ENCODE measurements at regions not wholly inside any gene's neighbourhood (a gene's known extent, or its start where the extent isn't known, plus 50 kb on each side); places are given as distances from the start of the nearest gene placed in this dataset.
A peak's percentile ranks its signal among the peaks of the same experiment; 100 is the strongest.
"Not testable (repeated sequence)": the region's sequence is repeated elsewhere in the genome, so short reads cannot be mapped to it uniquely, and the experiment has no call there.

- no peak overlapping the region for H3K27ac Mint-ChIP-seq
- peaks cover 12% of the 10 kb centered on the region for H3K27me3 Mint-ChIP-seq
- ATAC-seq: no peak
- no peak overlapping the region for H3K4me3 Mint-ChIP-seq
- H3K9me3 Mint-ChIP-seq: no peaks in the 10 kb centered on the region
- no peak for DNase-seq
- H3K4me1 Mint-ChIP-seq: no peaks in the 10 kb centered on the region
These were observed 94.4 kb upstream of the CPHXL start for GRCh38 chr16:75820672-75821071.

- H3K27me3 Mint-ChIP-seq: peaks cover 12% of the 10 kb centered on the region
- no peak for DNase-seq
- no peaks in the 10 kb centered on the region for H3K4me1 Mint-ChIP-seq
- no peak overlapping the region for H3K4me3 Mint-ChIP-seq
- no peak overlapping the region for H3K27ac Mint-ChIP-seq
- no peak for ATAC-seq
- no peaks in the 10 kb centered on the region for H3K9me3 Mint-ChIP-seq
These were observed 94.8 kb upstream of the CPHXL start for GRCh38 chr16:75821117-75821516.

- not testable (repeated sequence) for H3K4me1 Mint-ChIP-seq, H3K4me3 Mint-ChIP-seq, H3K27ac Mint-ChIP-seq, H3K27me3 Mint-ChIP-seq, DNase-seq, ATAC-seq
- H3K9me3 Mint-ChIP-seq: peaks cover 0 to 18% of the 10 kb centered on the region in 2 donors
These were observed 99.5 kb upstream of the CPHXL start for GRCh38 chr16:75825750-75826149.

DNA sequence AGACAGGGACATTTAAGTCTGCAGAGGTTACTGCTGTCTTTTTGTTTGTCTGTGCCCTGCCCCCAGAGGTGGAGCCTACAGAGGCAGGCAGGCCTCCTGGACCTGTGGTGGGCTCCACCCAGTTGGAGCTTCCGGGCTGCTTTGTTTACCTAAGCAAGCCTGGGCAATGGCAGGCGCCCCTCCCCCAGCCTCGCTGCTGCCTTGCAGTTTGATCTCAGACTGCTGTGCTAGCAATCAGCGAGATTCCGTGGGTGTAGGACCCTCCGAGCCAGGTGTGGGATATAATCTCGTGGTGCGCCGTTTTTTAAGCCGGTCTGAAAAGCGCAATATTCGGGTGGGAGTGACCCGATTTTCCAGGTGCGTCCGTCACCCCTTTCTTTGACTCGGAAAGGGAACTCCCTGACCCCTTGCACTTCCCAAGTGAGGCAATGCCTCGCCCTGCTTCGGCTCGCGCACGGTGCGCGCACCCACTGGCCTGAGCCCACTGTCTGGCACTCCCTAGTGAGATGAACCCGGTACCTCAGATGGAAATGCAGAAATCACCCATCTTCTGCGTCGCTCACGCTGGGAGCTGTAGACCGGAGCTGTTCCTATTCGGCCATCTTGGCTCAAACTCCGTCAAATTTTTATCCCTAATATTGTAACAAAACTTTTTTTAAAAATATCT lies 101.2 kb upstream of the CPHXL start:
- H3K27me3 Mint-ChIP-seq, H3K4me1 Mint-ChIP-seq, DNase-seq, H3K27ac Mint-ChIP-seq, ATAC-seq, H3K4me3 Mint-ChIP-seq: not testable (repeated sequence)
- peaks cover 3 to 26% of the 10 kb centered on the region in 2 donors for H3K9me3 Mint-ChIP-seq

- not testable (repeated sequence) for H3K27ac Mint-ChIP-seq, H3K4me3 Mint-ChIP-seq, DNase-seq, H3K4me1 Mint-ChIP-seq, ATAC-seq
- H3K9me3 Mint-ChIP-seq: peaks cover 16 to 47% of the 10 kb centered on the region in 2 donors
- peaks cover 19% of the 10 kb centered on the region for H3K27me3 Mint-ChIP-seq
These were observed 107.1 kb upstream of the CPHXL start for GRCh38 chr16:75833385-75833784.

DNA sequence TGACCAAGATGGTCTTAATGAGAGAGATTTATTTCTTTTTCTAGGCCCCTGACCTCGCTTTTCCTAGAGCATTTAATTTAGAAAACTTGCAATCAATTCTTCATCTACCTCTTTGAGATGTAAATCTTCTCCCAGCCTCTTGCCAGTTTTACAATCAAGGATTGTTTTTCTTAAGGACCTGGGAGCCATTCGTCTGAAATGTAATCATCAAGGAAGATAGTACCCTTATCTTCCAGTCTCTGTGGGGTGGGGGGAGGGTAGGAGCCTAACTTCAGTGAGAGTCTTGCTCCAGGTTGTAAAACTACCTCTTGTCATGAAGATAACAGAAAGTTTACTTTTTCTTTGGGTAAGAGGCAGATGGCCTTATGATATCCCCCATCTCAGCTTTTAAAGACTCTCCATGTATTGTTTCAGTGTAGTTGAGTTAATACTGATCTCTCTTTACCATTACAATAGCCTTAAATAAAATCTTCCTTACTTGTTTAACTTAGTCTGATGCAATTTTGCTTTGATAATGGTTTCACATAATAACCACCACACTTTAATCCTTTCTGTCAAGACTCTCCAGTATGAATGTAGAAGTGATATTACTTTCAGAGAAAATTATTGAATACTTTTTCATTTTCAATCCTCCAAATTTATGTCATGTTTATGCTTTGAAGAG lies 110.2 kb upstream of the CPHXL start:
- DNase-seq (no peak), ATAC-seq (no peak)
- no peak overlapping the region for H3K4me3 Mint-ChIP-seq
- H3K4me1 Mint-ChIP-seq: no peaks in the 10 kb centered on the region
- peaks cover 19% of the 10 kb centered on the region for H3K27me3 Mint-ChIP-seq
- peaks cover 16 to 23% of the 10 kb centered on the region in 2 donors for H3K9me3 Mint-ChIP-seq
- no peak overlapping the region for H3K27ac Mint-ChIP-seq

GRCh38 chr16:75837264-75837663 lies 111.0 kb upstream of the CPHXL start:
- Mint-ChIP-seq H3K4me3 (no peak overlapping the region), H3K27ac (no peak overlapping the region), H3K27me3 (peaks cover 19% of the 10 kb centered on the region), H3K9me3 (peaks cover 13 to 23% of the 10 kb centered on the region in 2 donors), H3K4me1 (no peaks in the 10 kb centered on the region)
- ATAC-seq (no peak), DNase-seq (no peak)

GRCh38 chr16:75837681-75838080 lies 111.4 kb upstream of the CPHXL start:
- peaks cover 19% of the 10 kb centered on the region for H3K27me3 Mint-ChIP-seq
- no peak overlapping the region for H3K27ac Mint-ChIP-seq
- no peaks in the 10 kb centered on the region for H3K4me1 Mint-ChIP-seq
- no peak overlapping the region for H3K4me3 Mint-ChIP-seq
- ATAC-seq (no peak), DNase-seq (no peak)
- peaks cover 13 to 20% of the 10 kb centered on the region in 2 donors for H3K9me3 Mint-ChIP-seq

GRCh38 chr16:75841517-75841916 lies 115.2 kb upstream of the CPHXL start:
- ATAC-seq (no peak), DNase-seq (no peak)
- H3K27ac Mint-ChIP-seq: no peak overlapping the region
- H3K27me3 Mint-ChIP-seq: no peaks in the 10 kb centered on the region
- H3K9me3 Mint-ChIP-seq: no peaks in the 10 kb centered on the region
- H3K4me1 Mint-ChIP-seq: no peaks in the 10 kb centered on the region
- H3K4me3 Mint-ChIP-seq: no peak overlapping the region

GRCh38 chr16:75847172-75847571 lies 120.9 kb upstream of the CPHXL start:
- no peaks in the 10 kb centered on the region for H3K9me3 Mint-ChIP-seq
- H3K4me1 Mint-ChIP-seq: no peaks in the 10 kb centered on the region
- peak overlapping the region in 1 of 2 donors; percentile 44 for H3K27ac Mint-ChIP-seq
- DNase-seq (no peak), ATAC-seq (no peak)
- H3K4me3 Mint-ChIP-seq: no peak overlapping the region
- peaks cover 6% of the 10 kb centered on the region for H3K27me3 Mint-ChIP-seq

DNA sequence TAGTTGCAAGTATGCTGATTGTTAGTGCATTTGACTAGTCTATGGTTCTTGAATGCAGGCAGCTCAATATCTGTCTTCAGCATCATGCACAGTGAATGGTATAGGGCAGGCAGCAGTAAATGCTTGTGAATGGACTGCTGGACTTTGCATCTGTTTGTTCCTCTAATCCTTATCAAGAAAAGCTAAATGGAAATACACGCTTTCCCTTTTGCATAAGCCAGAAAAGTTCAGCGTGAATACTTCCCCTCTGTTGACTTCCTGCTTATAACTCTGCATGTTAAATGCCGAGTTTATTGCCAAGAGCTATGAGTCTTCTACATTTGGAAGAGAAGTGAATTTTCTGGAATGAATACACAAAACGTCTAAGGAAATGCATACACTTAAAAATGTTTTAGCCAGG lies 127.9 kb upstream of the CPHXL start:
- Mint-ChIP-seq H3K4me1 (no peaks in the 10 kb centered on the region), H3K9me3 (no peaks in the 10 kb centered on the region), H3K27me3 (peaks cover 6% of the 10 kb centered on the region), H3K4me3 (no peak overlapping the region), H3K27ac (no peak overlapping the region)
- no peak for DNase-seq
- ATAC-seq: no peak

DNA sequence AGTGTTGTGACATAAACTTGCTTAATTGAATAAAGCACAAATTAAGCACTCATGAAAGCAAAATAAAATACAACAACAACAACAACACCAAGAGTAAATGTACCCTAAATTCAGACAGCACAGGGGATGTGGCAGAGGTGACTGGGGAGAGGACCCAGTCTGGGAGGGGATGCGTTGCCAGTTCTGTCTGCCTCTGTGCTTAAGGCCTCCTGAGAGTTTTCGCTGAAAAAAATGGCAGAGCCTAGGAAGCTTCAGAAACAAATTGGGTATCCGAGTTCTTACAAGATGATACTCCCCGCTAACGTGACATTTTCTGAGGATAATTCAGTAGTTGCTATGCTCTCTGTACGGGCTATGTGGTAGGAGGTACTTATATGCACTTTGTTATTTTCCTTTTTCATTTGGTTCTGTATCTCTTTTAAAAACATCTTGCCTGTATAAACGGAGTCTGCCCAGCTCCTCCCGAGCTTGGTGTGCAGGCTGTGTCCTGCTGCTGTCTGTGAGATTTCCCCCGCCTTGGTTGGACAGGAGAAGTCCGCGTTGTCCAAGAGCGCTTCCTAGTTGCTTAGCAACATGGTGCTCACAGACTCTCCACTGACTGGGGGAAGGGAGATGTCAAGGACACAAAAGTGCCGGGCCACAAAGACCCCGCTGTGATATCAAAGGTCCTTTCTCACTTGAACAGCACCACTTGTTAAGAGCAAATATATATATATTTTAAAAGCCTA lies 134.2 kb upstream of the CPHXL start:
- ATAC-seq (no peak), DNase-seq (no peak)
- H3K27me3 Mint-ChIP-seq: peaks cover 9% of the 10 kb centered on the region
- H3K9me3 Mint-ChIP-seq: no peaks in the 10 kb centered on the region
- H3K4me3 Mint-ChIP-seq: no peak overlapping the region
- no peak overlapping the region for H3K27ac Mint-ChIP-seq
- H3K4me1 Mint-ChIP-seq: no peaks in the 10 kb centered on the region

DNA sequence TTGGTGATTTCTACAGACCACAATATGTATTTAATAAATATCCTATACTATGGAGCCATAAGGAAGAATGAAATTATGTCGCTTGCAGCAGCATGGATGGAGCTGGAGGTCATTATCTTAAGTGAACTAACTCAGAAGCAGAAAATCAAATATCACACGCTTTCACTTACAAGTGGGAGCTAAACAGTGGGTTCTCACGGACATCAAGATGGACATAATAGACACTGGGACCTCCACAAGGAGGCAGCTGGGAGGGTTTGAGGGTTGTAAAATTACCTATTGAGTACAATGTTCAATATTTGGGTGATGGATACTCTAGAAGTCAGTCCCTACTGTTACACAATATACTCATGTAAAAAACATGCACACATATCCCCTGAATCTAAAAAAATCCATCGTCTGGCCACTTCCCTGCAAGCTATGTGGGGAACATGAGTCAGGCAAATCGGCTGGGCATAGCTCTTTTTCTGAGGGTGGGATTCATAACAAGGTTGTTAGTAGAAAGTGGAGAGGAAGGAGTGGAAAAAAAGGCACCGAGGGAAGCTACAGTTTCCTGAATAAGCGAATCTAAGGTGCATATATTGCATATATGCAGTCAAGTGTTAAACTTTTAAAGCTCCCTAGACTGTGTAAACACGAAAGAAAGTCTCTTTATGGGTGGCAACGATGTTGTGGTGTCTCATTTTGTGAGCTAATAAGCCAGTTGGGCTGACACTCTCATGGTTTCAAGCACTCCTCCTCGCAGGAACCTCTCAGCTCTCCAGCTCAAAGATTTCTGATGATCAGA lies 135.2 kb upstream of the CPHXL start:
- no peak for ATAC-seq
- no peak for DNase-seq
- Mint-ChIP-seq H3K4me3 (no peak overlapping the region), H3K27ac (no peak overlapping the region), H3K27me3 (peaks cover 9% of the 10 kb centered on the region), H3K4me1 (no peaks in the 10 kb centered on the region), H3K9me3 (no peaks in the 10 kb centered on the region)

DNA sequence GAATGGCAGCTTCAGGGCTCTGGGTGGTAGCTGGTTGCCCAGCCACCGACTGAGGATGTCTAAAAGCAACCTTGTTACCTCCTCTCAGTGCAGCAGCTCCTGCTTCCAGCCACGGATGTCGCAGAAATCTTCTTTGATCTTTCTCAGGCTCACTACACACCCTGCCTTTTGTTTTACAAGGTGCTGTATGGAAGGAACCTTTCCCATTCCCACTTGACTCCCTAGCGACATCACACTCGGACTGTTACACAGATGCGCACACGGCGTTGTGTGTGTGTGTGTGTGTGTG lies 135.8 kb upstream of the CPHXL start:
- no peak overlapping the region for H3K27ac Mint-ChIP-seq
- no peaks in the 10 kb centered on the region for H3K4me1 Mint-ChIP-seq
- H3K4me3 Mint-ChIP-seq: no peak overlapping the region
- DNase-seq (no peak), ATAC-seq (no peak)
- no peaks in the 10 kb centered on the region for H3K9me3 Mint-ChIP-seq
- peaks cover 9% of the 10 kb centered on the region for H3K27me3 Mint-ChIP-seq

DNA sequence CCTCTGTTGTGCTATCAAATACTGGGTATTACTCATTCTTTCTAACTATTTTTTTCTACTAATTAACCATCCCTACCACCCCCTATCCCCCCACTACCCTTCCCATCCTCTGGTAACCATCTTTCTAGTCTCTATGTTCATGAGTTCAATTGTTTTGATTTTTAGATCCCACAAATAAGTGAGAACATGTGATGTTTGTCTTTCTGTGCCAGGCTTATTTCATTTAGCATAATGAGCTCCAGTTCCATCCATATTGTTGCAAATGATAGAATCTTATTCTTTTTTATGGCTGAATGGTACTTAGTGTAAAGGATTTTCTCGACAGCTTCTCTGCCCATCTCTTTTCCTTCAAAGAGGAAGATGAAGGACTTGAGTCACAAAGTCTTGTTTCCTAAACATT lies 138.0 kb upstream of the CPHXL start:
- no peak overlapping the region for H3K27ac Mint-ChIP-seq
- H3K4me1 Mint-ChIP-seq: no peaks in the 10 kb centered on the region
- H3K4me3 Mint-ChIP-seq: no peak overlapping the region
- H3K27me3 Mint-ChIP-seq: peaks cover 9% of the 10 kb centered on the region
- no peaks in the 10 kb centered on the region for H3K9me3 Mint-ChIP-seq
- no peak for ATAC-seq
- no peak for DNase-seq

DNA sequence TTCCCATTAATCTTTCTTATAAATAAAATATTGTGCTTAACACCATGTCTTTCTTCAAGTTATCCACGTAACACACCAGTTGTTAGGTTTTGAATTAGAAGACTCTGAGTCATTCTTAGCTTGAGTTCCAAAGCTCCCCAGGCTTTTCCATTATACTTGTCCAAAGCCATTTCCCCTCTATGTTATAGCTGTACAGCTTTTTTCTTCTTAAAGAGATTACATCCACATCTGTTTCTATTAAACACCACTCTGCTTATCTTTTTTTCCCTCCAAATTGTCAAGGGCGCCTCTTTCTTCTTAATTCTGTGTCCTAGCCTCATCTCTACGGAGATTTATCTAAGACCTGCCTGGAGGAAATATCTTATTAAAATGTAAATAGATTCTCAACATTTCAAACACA lies 139.4 kb upstream of the CPHXL start:
- Mint-ChIP-seq H3K4me1 (no peaks in the 10 kb centered on the region), H3K9me3 (no peaks in the 10 kb centered on the region), H3K27ac (no peak overlapping the region), H3K27me3 (peaks cover 12% of the 10 kb centered on the region), H3K4me3 (no peak overlapping the region)
- DNase-seq (no peak), ATAC-seq (no peak)
